GM12878 (cell line): ENCODE measurements at regions not wholly inside any gene's neighbourhood (a gene's known extent, or its start where the extent isn't known, plus 50 kb on each side); places are given as distances from the start of the nearest gene placed in this dataset.

ENCODE experiments used
- ATAC-seq: fragments of 200-7000 bp; cut with Tn5 transposase; 3 replicates; pipeline ENCODE4 v1.9.1; 2020; ENCODE audit warnings: mild to moderate bottlenecking, moderate library complexity
- BruUV-seq: library from RNA; stranded (reverse); fragments of 400-500 nt; replicated peaks from 2 replicates; lab custom pipeline; 2021; lab: Mats Ljungman, UMichigan
- CTCF ChIA-PET: fragments of 300-600 bp; sonication (Branson Sonifier 250); formaldehyde crosslinking; extraction: SDS; loops from one replicate; lab custom pipeline; 2021; ENCODE audit warnings: inconsistent platforms; lab: Yijun Ruan, JAX
- POLR2A ChIA-PET: fragments of 350-600 bp; formaldehyde crosslinking; extraction: SDS; loops from one replicate; lab custom pipeline; 2021; ENCODE audit warnings: inconsistent platforms; lab: Charles Lee
- RAD21 ChIA-PET: fragments of 300-600 bp; sonication (Branson Sonifier 250); formaldehyde crosslinking; loops from one replicate; lab custom pipeline; 2023; ENCODE audit warnings: antibody characterized with exemption; ENCODE audit not compliant: unreplicated experiment; lab: Charles Lee
- SMC1A ChIA-PET: fragments of 300-600 bp; sonication (Branson Sonifier 250); formaldehyde crosslinking; loops from one replicate; lab custom pipeline; 2023; ENCODE audit not compliant: unreplicated experiment, uncharacterized antibody; lab: Charles Lee
- DNase-seq: peaks from one replicate; pipeline ENCODE4 v3.0.0-alpha.2; 2011; ENCODE audit warnings: low read depth, low spot score
- FAIRE-seq: peaks from 3 replicates; lab custom pipeline; 2011; peaks lifted over from hg19 to GRCh38; lab: Jason Lieb, UNC
- H2AFZ ChIP-seq: 2 replicates; pipeline ENCODE4 v1.6.0; 2011; ENCODE audit warnings: low read depth, low read length, control low read depth; ENCODE audit not compliant: control insufficient read depth
- H3K27ac ChIP-seq: 2 replicates; pipeline ENCODE4 v1.5.1; 2011; ENCODE audit warnings: control low read depth; ENCODE audit not compliant: control insufficient read depth, insufficient read depth
- H3K27me3 ChIP-seq, 2 experiments: replicated peaks in 1 of 2; 2 replicates each; pipeline versions ENCODE4 v1.6.0 to v1.6.1; 2011; ENCODE audit warnings: low read length in 1 of 2; ENCODE audit not compliant: control insufficient read depth in 2 of 2, insufficient read depth in 2 of 2
- H3K36me3 ChIP-seq, 2 experiments: 2 replicates each; pipeline ENCODE4 v1.5.1; 2011; ENCODE audit warnings: low read length in 1 of 2; ENCODE audit not compliant: control insufficient read depth in 2 of 2, insufficient read depth in 2 of 2
- H3K4me1 ChIP-seq: 2 replicates; pipeline ENCODE4 v1.6.1; 2011; ENCODE audit warnings: mild to moderate bottlenecking, low read length, moderate library complexity, mixed read lengths; ENCODE audit not compliant: control insufficient read depth, insufficient read depth
- H3K4me2 ChIP-seq: 2 replicates; pipeline ENCODE4 v1.6.0; 2011; ENCODE audit warnings: control low read depth; ENCODE audit not compliant: control insufficient read depth, insufficient read depth
- H3K4me3 ChIP-seq: fragments of 200-600 bp; sonication (generic); 2 replicates; pipeline ENCODE4 v1.5.1; 2016
- H3K79me2 ChIP-seq: 2 replicates; pipeline ENCODE4 v1.6.0; 2011; ENCODE audit warnings: low read length; ENCODE audit not compliant: control insufficient read depth, insufficient read depth
- H3K9ac ChIP-seq: 2 replicates; pipeline ENCODE4 v1.8.0; 2011; ENCODE audit warnings: low read length, control low read depth, mixed read lengths; ENCODE audit not compliant: control insufficient read depth, insufficient read depth
- H3K9me3 ChIP-seq: replicated peaks from 3 replicates; pipeline ENCODE4 v1.5.1; 2011; ENCODE audit warnings: mild to moderate bottlenecking, low read length; ENCODE audit not compliant: control insufficient read depth, insufficient read depth
- H4K20me1 ChIP-seq: 2 replicates; pipeline ENCODE4 v1.6.0; 2011; ENCODE audit not compliant: control insufficient read depth, insufficient read depth
- BCL3 ChIP-seq: IDR thresholded peaks from 2 replicates; pipeline ENCODE4 v1.6.1; 2011; ENCODE audit warnings: borderline replicate concordance, low read depth, mild to moderate bottlenecking, moderate library complexity, low read length; ENCODE audit not compliant: insufficient read depth, poor library complexity, severe bottlenecking
- JUND ChIP-seq: IDR thresholded peaks from 2 replicates; pipeline ENCODE4 v1.6.1; 2012; ENCODE audit warnings: low read depth, mild to moderate bottlenecking, low read length, improper control_type of control experiment, moderate library complexity
- MYC ChIP-seq: IDR thresholded peaks from 2 replicates; pipeline ENCODE4 v1.6.1; 2011; ENCODE audit warnings: mild to moderate bottlenecking, low read length, moderate library complexity, inconsistent platforms; ENCODE audit not compliant: insufficient read depth, insufficient replicate concordance, insufficient read length, severe bottlenecking
- NR2C1 ChIP-seq: fragments of 450-650 bp; IDR thresholded peaks from 2 replicates; pipeline ENCODE4 v1.6.1; 2017; ENCODE audit warnings: antibody characterized with exemption, mild to moderate bottlenecking, moderate library complexity
- SIN3A ChIP-seq: IDR thresholded peaks from 2 replicates; pipeline ENCODE4 v1.6.1; 2012; ENCODE audit warnings: low read depth, low read length, improper control_type of control experiment
- YY1 ChIP-seq: IDR thresholded peaks from 2 replicates; pipeline ENCODE4 v1.6.1; 2011; ENCODE audit warnings: low read depth, mild to moderate bottlenecking, low read length
- ZSCAN29 ChIP-seq: fragments of 450-650 bp; IDR thresholded peaks from 2 replicates; pipeline ENCODE4 v1.6.1; 2017; ENCODE audit warnings: mild to moderate bottlenecking, moderate library complexity
- WGBS: methylation state at CpG from one replicate; pipeline ENCODE4 v1.1.6; 2016; ENCODE audit warnings: low lambda C conversion rate; ENCODE audit not compliant: insufficient replicate concordance, insufficient coverage; ENCODE audit errors: missing lambda C conversion rate; 5-methylcytosine and 5-hydroxymethylcytosine counted together
- in situ Hi-C: fragments of 300-500 bp; cut with MboI; formaldehyde crosslinking; loops from 9 replicates; pipeline ENCODE4 v1.14.3; 2018; ENCODE audit warnings: mixed read lengths
- intact Hi-C: fragments of 100-400 bp; cut with micrococcal nuclease; formaldehyde crosslinking; loops from one replicate; pipeline ENCODE4 v1.14.2; 2022; ENCODE audit not compliant: unreplicated experiment
- TF ChIP-seq, protein P1 (sequence below), 3 experiments: IDR thresholded peaks in 2 of 3; conservative IDR thresholded peaks in 1 of 3; 2 replicates each; pipeline ENCODE4 v1.5.1; 2011; ENCODE audit warnings: low read depth in 3 of 3, low read length in 3 of 3, mild to moderate bottlenecking in 3 of 3, control low read depth in 2 of 3, moderate library complexity in 2 of 3, inconsistent platforms in 1 of 3, mixed read lengths in 1 of 3; ENCODE audit not compliant: control insufficient read depth in 2 of 3, insufficient read depth in 1 of 3; ENCODE audit errors: extremely low read depth in 1 of 3

GRCh38 chr14:98197933-98198332 is 1074.1 kb downstream of the BCL11B start:
- ChIA-PET POLR2A (interaction anchor here (1.1 to 3.4 kb wide), 7 partner anchors 11 to 58 kb away, joined by 3 to 39 read pairs (median 9); no protein-coding TSS in a partner anchor), CTCF (interaction anchor here (1.0 to 18.6 kb wide), 4 partner anchors 16 to 58 kb away, joined by 3 to 158 read pairs (median 16); no protein-coding TSS in a partner anchor), SMC1A (interaction anchor here (0.7 to 25.6 kb wide), 16 partner anchors 8 to 150 kb away, joined by 3 to 461 read pairs (median 12); no protein-coding TSS in a partner anchor), RAD21 (interaction anchor here (1.2 to 22.4 kb wide), 14 partner anchors 7 to 295 kb away, joined by 3 to 407 read pairs (median 7); no protein-coding TSS in a partner anchor)
- H2AFZ ChIP-seq = no peak overlapping the region
- WGBS = 0% methylated on average over 1 of the region's 1 CpG
- BruUV-seq = no TSS peak
- TF ChIP-seq, protein P1, sequence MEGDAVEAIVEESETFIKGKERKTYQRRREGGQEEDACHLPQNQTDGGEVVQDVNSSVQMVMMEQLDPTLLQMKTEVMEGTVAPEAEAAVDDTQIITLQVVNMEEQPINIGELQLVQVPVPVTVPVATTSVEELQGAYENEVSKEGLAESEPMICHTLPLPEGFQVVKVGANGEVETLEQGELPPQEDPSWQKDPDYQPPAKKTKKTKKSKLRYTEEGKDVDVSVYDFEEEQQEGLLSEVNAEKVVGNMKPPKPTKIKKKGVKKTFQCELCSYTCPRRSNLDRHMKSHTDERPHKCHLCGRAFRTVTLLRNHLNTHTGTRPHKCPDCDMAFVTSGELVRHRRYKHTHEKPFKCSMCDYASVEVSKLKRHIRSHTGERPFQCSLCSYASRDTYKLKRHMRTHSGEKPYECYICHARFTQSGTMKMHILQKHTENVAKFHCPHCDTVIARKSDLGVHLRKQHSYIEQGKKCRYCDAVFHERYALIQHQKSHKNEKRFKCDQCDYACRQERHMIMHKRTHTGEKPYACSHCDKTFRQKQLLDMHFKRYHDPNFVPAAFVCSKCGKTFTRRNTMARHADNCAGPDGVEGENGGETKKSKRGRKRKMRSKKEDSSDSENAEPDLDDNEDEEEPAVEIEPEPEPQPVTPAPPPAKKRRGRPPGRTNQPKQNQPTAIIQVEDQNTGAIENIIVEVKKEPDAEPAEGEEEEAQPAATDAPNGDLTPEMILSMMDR (IDR thresholded peaks at IDR 0.05 in 2 of 3, conservative IDR thresholded peaks at IDR 0.05 in 1 of 3; ENCODE audit: control insufficient read depth in 2 of 3, extremely low read depth in 1 of 3, insufficient read depth in 1 of 3, low read depth in 3 of 3, low read length in 3 of 3) = no peak
- peak; percentile 37; the same call in 1 of the 2 replicates for TF ChIP-seq NR2C1
- H4K20me1 ChIP-seq = no peaks in the 10 kb centered on the region
- DNase-seq (no peak), FAIRE-seq (no peak), ATAC-seq (peak; percentile 32)
- H3K9ac ChIP-seq = no peak overlapping the region
- H3K4me2 ChIP-seq = no peak overlapping the region
- in situ Hi-C loops = no loop called here
- no peaks in the 10 kb centered on the region; the same call in 1 of the 2 replicates for H3K4me1 ChIP-seq
- H3K36me3 ChIP-seq = no peaks in the 10 kb centered on the region
- no peaks in the 10 kb centered on the region for H3K27me3 ChIP-seq
- H3K9me3 ChIP-seq = no peaks in the 10 kb centered on the region
- intact Hi-C loops = loop anchor here (1.0 to 10.0 kb wide), 3 partner anchors 25 to 1067 kb away; no protein-coding TSS in a partner anchor
- no peak overlapping the region for H3K4me3 ChIP-seq
- H3K79me2 ChIP-seq = no peaks in the 10 kb centered on the region
- H3K27ac ChIP-seq = no peak overlapping the region; the same call in 1 of the 2 replicates

DNA sequence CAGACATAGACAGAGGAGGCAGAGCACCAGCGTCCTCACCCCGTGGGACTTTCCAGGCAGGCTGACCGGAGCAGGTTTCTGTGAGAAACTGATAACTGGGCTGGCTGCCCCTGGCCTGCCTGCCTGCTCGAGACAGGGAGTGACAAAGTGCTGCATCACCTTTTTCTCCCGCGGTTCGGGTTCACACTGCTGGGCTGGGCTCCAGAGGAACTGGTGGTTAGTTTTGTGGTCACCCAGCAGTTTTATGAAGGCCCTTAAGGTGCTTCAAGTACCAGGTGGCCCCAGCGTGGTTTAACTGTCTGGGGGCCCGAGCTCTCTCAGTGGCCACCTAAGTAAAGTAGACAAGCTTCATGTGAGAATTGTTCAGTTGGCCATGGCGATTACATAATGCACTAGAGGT is 1073.6 kb downstream of the BCL11B start:
- POLR2A ChIA-PET = interaction anchor here (1.0 to 3.9 kb wide), 10 partner anchors 9 to 58 kb away, joined by 3 to 39 read pairs (median 6); no protein-coding TSS in a partner anchor
- SMC1A ChIA-PET = interaction anchor here (0.7 to 25.6 kb wide), 16 partner anchors 9 to 150 kb away, joined by 3 to 461 read pairs (median 12); no protein-coding TSS in a partner anchor
- FAIRE-seq = no peak
- TF ChIP-seq, protein P1 (IDR thresholded peaks at IDR 0.05 in 2 of 3, conservative IDR thresholded peaks at IDR 0.05 in 1 of 3; ENCODE audit: control insufficient read depth in 2 of 3, extremely low read depth in 1 of 3, insufficient read depth in 1 of 3, low read depth in 3 of 3, low read length in 3 of 3) = no peak
- TF ChIP-seq SIN3A (no peak), ZSCAN29 (no peak), YY1 (no peak), JUND (no peak), BCL3 (peak; percentile 90), MYC (no peak)

More for the DNA sequence above, 1073.6 kb downstream of the BCL11B start:
- Histone ChIP-seq H3K27ac (no peak overlapping the region; the same call in none of the 2 replicates), H3K4me1 (no peaks in the 10 kb centered on the region; the same call in 1 of the 2 replicates), H4K20me1 (no peaks in the 10 kb centered on the region), H3K9ac (no peak overlapping the region), H3K9me3 (no peaks in the 10 kb centered on the region), H3K36me3 (no peaks in the 10 kb centered on the region), H3K79me2 (no peaks in the 10 kb centered on the region), H2AFZ (no peak overlapping the region), H3K4me3 (no peak overlapping the region), H3K4me2 (no peak overlapping the region), H3K27me3 (no peaks in the 10 kb centered on the region)
- no TSS peak for BruUV-seq
- ChIA-PET RAD21 (interaction anchor here (1.2 to 22.4 kb wide), 16 partner anchors 8 to 295 kb away, joined by 3 to 407 read pairs (median 7); no protein-coding TSS in a partner anchor), CTCF (interaction anchor here (1.4 to 18.6 kb wide), 5 partner anchors 16 to 59 kb away, joined by 3 to 158 read pairs (median 10); no protein-coding TSS in a partner anchor)
- no peak for DNase-seq
- in situ Hi-C loops = no loop called here
- intact Hi-C loops = loop anchor here (1.0 to 10.0 kb wide), 3 partner anchors 26 to 1066 kb away; no protein-coding TSS in a partner anchor
- ATAC-seq = peak; percentile 86
- 3% methylated on average over 10 of the region's 10 CpGs for WGBS
